ENCODE measurements at regions not wholly inside any gene's neighbourhood (a gene's known extent, or its start where the extent isn't known, plus 50 kb on each side); places are given as distances from the start of the nearest gene placed in this dataset.
"Not testable (repeated sequence)": the region's sequence is repeated elsewhere in the genome, so short reads cannot be mapped to it uniquely, and the experiment has no call there.

GRCh38 chr4:159595101-159595500 lies 492.2 kb downstream of the RAPGEF2 start:
- POLR2A ChIA-PET; H3K9me2 ChIP-seq (ENCODE audit: insufficient read depth); DNase-seq (ENCODE audit: low read depth, low spot score); H3K9ac ChIP-seq (ENCODE audit: low read length); BruUV-seq (replicated peaks); H3K9me3 ChIP-seq (ENCODE audit: control insufficient read depth in 1 of 2, insufficient read depth in 1 of 2, low read depth in 1 of 2, low read length in 2 of 2); H3K27ac ChIP-seq (ENCODE audit: low read depth, low read length); H3K36me3 ChIP-seq (ENCODE audit: control insufficient read depth in 1 of 2, insufficient read depth in 2 of 2, low read length in 2 of 2); CTCF ChIA-PET; H3K27me3 ChIP-seq (ENCODE audit: insufficient read depth, low read length); intact Hi-C loops (cut with micrococcal nuclease); RAD21 ChIA-PET (ENCODE audit: low non-redundant PET in 1 of 2, low total read pairs in 2 of 2, uncharacterized antibody in 2 of 2, unreplicated experiment in 2 of 2); H4K20me1 ChIP-seq (ENCODE audit: insufficient read depth); H3K4me3 ChIP-seq (replicated peaks in 1 of 2; ENCODE audit: low read depth in 1 of 2, low read length in 2 of 2); H3K79me2 ChIP-seq (ENCODE audit: insufficient read depth, low read length): not testable (repeated sequence)
- peak overlapping the region; percentile 43; the same call in 1 of the 2 replicates for H3K4me2 ChIP-seq (ENCODE audit: low read length)
- ATAC-seq: peak; percentile 36; the same call in 1 of the 2 replicates
- H3K4me1 ChIP-seq (ENCODE audit: control insufficient read depth in 1 of 2, insufficient read depth in 2 of 2, low read length in 2 of 2): peaks cover 10 to 18% of the 10 kb centered on the region in 2 experiments
- H2AFZ ChIP-seq (ENCODE audit: low read depth, low read length, poor library complexity, severe bottlenecking): peak overlapping the region; percentile 64

GRCh38 chr4:159598602-159599001 lies 495.7 kb downstream of the RAPGEF2 start:
- H2AFZ ChIP-seq (ENCODE audit: low read depth, low read length, poor library complexity, severe bottlenecking): no peak overlapping the region
- ChIA-PET POLR2A (no interaction called here), RAD21 (ENCODE audit: low non-redundant PET in 1 of 2, low total read pairs in 2 of 2, uncharacterized antibody in 2 of 2, unreplicated experiment in 2 of 2) (no interaction called here), CTCF (no interaction called here)
- H3K4me2 ChIP-seq (ENCODE audit: low read length): no peak overlapping the region
- H3K4me3 ChIP-seq (replicated peaks in 1 of 2; ENCODE audit: low read depth in 1 of 2, low read length in 2 of 2): no peak overlapping the region
- H3K79me2 ChIP-seq (ENCODE audit: insufficient read depth, low read length): no peaks in the 10 kb centered on the region
- H3K4me1 ChIP-seq (ENCODE audit: control insufficient read depth in 1 of 2, insufficient read depth in 2 of 2, low read length in 2 of 2): peaks cover 10 to 17% of the 10 kb centered on the region in 2 experiments
- BruUV-seq (replicated peaks): no TSS peak
- no peaks in the 10 kb centered on the region for H3K27me3 ChIP-seq (ENCODE audit: insufficient read depth, low read length)
- H3K9me3 ChIP-seq (ENCODE audit: control insufficient read depth in 1 of 2, insufficient read depth in 1 of 2, low read depth in 1 of 2, low read length in 2 of 2): no peaks in the 10 kb centered on the region
- H4K20me1 ChIP-seq (ENCODE audit: insufficient read depth): no peaks in the 10 kb centered on the region
- TF ChIP-seq CBX3 (IDR thresholded peaks at IDR 0.05; ENCODE audit: low read depth) (no peak), ATF3 (IDR thresholded peaks at IDR 0.05) (no peak), EZH2 (IDR thresholded peaks at IDR 0.05) (no peak), SP1 (IDR thresholded peaks at IDR 0.05; ENCODE audit: low read depth) (no peak), FOSL1 (IDR thresholded peaks at IDR 0.05; ENCODE audit: low read depth) (no peak), YY1 (IDR thresholded peaks at IDR 0.05; ENCODE audit: extremely low read depth, insufficient replicate concordance, low read depth, low read length) (no peak), POLR2AphosphoS5 (IDR thresholded peaks at IDR 0.05; ENCODE audit: low read depth, low read length) (no peak), RAD21 (IDR thresholded peaks at IDR 0.05; ENCODE audit: low read depth) (no peak), CTCF (IDR thresholded peaks at IDR 0.05 in 2 of 3, conservative IDR thresholded peaks at IDR 0.05 in 1 of 3; ENCODE audit: borderline replicate concordance in 1 of 3, insufficient read depth in 1 of 3, low read depth in 2 of 3, low read length in 2 of 3) (no peak), SRF (IDR thresholded peaks at IDR 0.05; ENCODE audit: low read depth) (no peak), EGR1 (IDR thresholded peaks at IDR 0.05; ENCODE audit: low read depth) (no peak), REST (IDR thresholded peaks at IDR 0.05; ENCODE audit: low read depth) (no peak), JUND (IDR thresholded peaks at IDR 0.05) (no peak)
- no peaks in the 10 kb centered on the region for H3K9me2 ChIP-seq (ENCODE audit: insufficient read depth)
- H3K36me3 ChIP-seq (ENCODE audit: control insufficient read depth in 1 of 2, insufficient read depth in 2 of 2, low read length in 2 of 2): no peaks in the 10 kb centered on the region
- no peak overlapping the region for H3K27ac ChIP-seq (ENCODE audit: low read depth, low read length)
- ATAC-seq (no peak), DNase-seq (ENCODE audit: low read depth, low spot score) (no peak)
- intact Hi-C loops (cut with micrococcal nuclease): no loop called here
- H3K9ac ChIP-seq (ENCODE audit: low read length): no peak overlapping the region

All from HCT116 (cell line).